BE2C (cell line): ENCODE measurements at regions not wholly inside any gene's neighbourhood (a gene's known extent, or its start where the extent isn't known, plus 50 kb on each side); places are given as distances from the start of the nearest gene placed in this dataset.
"Not testable (repeated sequence)": the region's sequence is repeated elsewhere in the genome, so short reads cannot be mapped to it uniquely, and the experiment has no call there.

Experiments
- DNase-seq: peaks from one replicate; pipeline ENCODE4 v3.0.0-alpha.2; 2020
- H3K27me3 ChIP-seq: fragments of 250-450 bp; sonication (Bioruptor Pico); 2 replicates; pipeline ENCODE4 v1.5.1; 2020; ENCODE audit warnings: mild to moderate bottlenecking
- H3K36me3 ChIP-seq: fragments of 250-450 bp; sonication (Bioruptor Pico); 2 replicates; pipeline ENCODE4 v1.5.1; 2020; ENCODE audit warnings: mild to moderate bottlenecking
- H3K4me1 ChIP-seq: fragments of 250-450 bp; sonication (Bioruptor Pico); 2 replicates; pipeline ENCODE4 v1.5.1; 2020
- H3K4me3 ChIP-seq: 2 replicates; pipeline ENCODE4 v1.5.1; 2011; ENCODE audit warnings: low read depth, low read length
- H3K9me3 ChIP-seq: fragments of 250-450 bp; sonication (Bioruptor Pico); 2 replicates; pipeline ENCODE4 v1.5.1; 2020
- TF ChIP-seq, protein P1 (sequence below): IDR thresholded peaks from 2 replicates; pipeline ENCODE4 v1.5.1; 2012; ENCODE audit warnings: mild to moderate bottlenecking, low read depth, low read length

DNA sequence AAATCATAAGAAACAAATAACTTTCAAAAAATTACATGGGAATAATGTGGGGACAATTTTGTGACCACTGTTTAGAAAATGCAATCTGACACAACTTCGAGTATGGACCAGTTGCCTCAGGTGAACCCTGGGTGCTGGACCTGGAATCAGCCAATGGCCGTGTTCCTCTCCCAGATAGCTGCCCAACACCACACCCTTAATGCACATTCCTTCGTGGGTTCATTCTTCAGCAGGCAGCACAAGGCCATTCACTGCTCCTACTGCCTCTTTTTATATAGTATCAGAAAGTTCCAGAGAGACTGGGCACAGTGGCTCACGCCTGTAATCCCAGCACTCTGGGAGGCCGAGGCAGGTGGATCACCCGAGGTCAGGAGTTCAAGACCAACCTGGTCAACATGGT is 89.1 kb upstream of the PARD3 start:
- Histone ChIP-seq H3K4me1 (no peaks in the 10 kb centered on the region), H3K36me3 (no peaks in the 10 kb centered on the region), H3K4me3 (no peak overlapping the region), H3K27me3 (no peaks in the 10 kb centered on the region), H3K9me3 (no peaks in the 10 kb centered on the region)
- no peak for DNase-seq
- TF ChIP-seq, protein P1, sequence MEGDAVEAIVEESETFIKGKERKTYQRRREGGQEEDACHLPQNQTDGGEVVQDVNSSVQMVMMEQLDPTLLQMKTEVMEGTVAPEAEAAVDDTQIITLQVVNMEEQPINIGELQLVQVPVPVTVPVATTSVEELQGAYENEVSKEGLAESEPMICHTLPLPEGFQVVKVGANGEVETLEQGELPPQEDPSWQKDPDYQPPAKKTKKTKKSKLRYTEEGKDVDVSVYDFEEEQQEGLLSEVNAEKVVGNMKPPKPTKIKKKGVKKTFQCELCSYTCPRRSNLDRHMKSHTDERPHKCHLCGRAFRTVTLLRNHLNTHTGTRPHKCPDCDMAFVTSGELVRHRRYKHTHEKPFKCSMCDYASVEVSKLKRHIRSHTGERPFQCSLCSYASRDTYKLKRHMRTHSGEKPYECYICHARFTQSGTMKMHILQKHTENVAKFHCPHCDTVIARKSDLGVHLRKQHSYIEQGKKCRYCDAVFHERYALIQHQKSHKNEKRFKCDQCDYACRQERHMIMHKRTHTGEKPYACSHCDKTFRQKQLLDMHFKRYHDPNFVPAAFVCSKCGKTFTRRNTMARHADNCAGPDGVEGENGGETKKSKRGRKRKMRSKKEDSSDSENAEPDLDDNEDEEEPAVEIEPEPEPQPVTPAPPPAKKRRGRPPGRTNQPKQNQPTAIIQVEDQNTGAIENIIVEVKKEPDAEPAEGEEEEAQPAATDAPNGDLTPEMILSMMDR, result no peak

DNA sequence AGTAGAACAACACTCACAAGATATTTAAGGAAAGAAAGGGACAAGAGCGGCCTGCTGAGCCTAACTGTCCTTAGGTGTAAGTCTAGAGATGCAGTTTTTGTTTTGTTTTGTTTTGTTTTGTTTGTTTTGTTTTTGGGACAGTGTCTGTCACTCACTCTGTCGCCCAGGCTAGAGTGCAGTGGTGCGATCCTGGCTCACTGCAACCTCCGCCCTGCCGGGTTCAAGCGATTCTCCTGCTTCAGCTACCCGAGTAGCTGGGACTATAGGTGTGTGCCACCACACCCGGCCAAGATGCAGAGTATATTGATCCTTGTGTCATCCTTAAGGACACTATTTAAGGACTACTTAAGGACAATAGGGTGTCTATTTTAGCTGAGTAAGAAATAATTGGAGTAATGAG is 84.1 kb upstream of the PARD3 start:
- Histone ChIP-seq H3K36me3 (no peaks in the 10 kb centered on the region), H3K27me3 (no peaks in the 10 kb centered on the region), H3K9me3 (no peaks in the 10 kb centered on the region), H3K4me3 (no peak overlapping the region), H3K4me1 (no peaks in the 10 kb centered on the region)
- no peak for DNase-seq
- TF ChIP-seq, protein P1, result no peak

DNA sequence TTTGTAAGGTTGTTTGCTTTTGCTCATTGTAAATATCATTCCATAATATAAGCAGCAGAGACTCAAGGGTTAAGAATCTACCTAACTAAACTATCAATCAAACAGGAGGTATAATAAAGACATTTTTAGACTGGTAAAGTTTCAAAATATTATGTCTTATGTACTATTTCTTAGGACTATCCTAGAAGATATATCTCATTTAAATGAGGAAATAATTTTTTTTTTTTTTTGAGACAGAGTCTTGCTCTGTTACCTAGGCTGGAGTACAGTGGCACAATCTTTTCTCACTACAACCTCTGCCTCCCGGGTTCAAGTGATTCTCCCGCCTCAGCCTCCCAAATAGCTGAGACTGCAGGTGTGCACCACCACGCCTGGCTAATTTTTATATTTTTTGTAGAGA is 80.9 kb upstream of the PARD3 start:
- no peaks in the 10 kb centered on the region for H3K9me3 ChIP-seq
- H3K4me3 ChIP-seq, result no peak overlapping the region
- DNase-seq, result no peak
- no peaks in the 10 kb centered on the region for H3K36me3 ChIP-seq
- no peaks in the 10 kb centered on the region for H3K27me3 ChIP-seq
- H3K4me1 ChIP-seq, result no peaks in the 10 kb centered on the region
- TF ChIP-seq, protein P1, result no peak

DNA sequence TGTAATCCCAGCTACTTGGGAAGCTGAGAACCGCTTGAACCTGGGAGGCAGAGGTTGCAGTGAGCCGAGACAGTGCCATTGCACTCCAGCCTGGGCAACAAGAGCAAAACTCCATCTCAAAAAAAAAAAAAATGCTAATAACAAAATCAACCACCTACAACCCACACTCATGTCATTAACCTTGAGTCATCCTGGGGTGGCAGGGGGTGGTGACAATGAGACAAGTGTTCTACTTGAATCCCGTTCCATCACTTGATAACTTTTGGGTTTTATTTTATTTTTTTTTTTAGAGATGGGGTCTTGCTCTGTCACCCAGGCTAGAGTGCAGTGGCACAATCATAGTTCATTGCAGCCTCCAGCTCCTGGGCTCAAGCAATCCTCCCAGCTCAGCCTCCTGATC is 80.0 kb upstream of the PARD3 start:
- DNase-seq, H3K4me1 ChIP-seq, H3K4me3 ChIP-seq, H3K27me3 ChIP-seq, H3K36me3 ChIP-seq, H3K9me3 ChIP-seq: not testable (repeated sequence)

DNA sequence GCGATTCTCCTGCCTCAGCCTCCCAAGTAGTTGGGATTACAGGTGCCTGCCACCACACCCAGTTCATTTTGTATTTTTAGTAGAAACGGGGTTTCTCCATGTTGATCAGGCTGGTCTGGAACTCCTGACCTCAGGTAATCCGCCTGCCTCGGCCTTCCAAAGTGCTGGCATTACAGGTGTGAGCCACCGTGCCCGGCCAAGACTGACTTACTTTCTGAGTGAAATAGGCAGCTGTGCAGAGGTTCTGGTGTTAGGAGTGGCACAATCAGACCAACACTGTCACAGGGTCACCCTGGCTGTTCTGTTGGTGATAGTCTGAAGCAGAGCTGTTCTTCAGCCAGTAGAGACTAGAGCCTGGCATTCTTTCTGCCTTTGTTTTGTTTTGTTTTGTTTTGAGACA is 77.4 kb upstream of the PARD3 start:
- H3K27me3 ChIP-seq, H3K9me3 ChIP-seq, H3K4me3 ChIP-seq, H3K4me1 ChIP-seq, DNase-seq, H3K36me3 ChIP-seq: not testable (repeated sequence)

DNA sequence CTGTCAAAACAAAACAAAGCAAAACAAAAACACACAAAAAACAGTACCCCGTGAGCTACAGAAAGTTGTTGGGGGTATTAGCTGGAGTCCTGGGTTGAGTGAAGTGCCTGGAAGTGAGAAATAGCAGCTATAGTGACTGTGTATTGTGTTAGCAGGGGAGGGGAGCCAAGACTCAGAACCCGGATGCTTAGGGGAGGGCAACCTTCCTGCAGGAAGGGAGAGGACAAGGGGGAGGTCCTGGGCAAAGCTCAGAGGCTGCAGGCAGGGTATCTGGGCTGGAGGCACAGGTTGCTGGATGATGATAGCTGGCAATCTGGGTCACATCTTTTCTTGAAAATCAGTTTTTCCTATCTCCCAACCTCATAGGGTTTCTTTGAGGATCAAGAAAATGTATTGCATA is 75.8 kb upstream of the PARD3 start:
- Histone ChIP-seq H3K4me3 (no peak overlapping the region), H3K9me3 (no peaks in the 10 kb centered on the region), H3K4me1 (no peaks in the 10 kb centered on the region), H3K36me3 (no peaks in the 10 kb centered on the region), H3K27me3 (no peaks in the 10 kb centered on the region)
- TF ChIP-seq, protein P1, result no peak
- no peak for DNase-seq

DNA sequence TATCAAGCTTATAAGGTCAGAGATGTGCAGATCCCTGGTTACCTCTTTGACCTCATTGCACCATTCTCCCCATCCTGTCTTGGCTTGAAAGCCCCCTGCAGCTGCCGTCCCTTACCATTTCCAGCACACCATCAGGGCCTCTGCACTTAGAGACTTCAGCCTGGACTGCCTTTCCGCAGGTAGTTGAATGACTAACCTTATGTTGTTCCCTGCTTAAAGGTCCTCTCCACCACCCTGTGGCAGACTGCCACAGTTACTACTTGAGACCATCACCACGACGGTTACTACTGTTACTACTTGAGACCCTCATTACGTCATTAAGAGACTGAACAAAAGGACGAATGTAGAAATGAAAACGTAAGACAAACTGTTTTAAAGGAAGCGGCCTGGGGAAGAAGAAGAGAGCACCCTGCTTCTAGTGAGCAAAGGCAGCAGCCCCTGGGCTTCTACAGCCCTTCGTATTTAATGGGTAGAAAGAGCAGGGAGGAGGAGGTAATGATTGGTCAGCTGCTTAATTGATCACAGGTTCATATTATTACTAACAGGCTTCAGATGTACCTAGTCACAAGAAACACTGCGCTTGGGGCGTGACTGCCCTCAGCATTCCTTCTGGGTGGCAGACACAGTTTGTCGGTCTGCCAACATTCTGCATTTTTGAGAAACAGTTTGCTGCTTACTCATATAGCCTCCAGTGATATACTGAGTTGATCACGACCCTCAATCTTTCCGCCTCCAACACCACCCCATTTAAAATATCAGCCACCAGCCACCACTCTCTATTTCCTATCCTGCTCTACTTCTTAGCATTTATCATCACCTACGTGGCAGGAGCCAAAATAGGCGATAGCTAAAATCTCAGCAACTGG is 74.1 kb upstream of the PARD3 start:
- DNase-seq, result no peak
- H3K27me3 ChIP-seq, result no peaks in the 10 kb centered on the region
- TF ChIP-seq, protein P1, result no peak
- no peaks in the 10 kb centered on the region for H3K4me1 ChIP-seq
- no peak overlapping the region for H3K4me3 ChIP-seq
- H3K36me3 ChIP-seq, result no peaks in the 10 kb centered on the region
- no peaks in the 10 kb centered on the region for H3K9me3 ChIP-seq
